ENCODE measurements at regions not wholly inside any gene's neighbourhood (a gene's known extent, or its start where the extent isn't known, plus 50 kb on each side); places are given as distances from the start of the nearest gene placed in this dataset.

GRCh38 chr20:24786111-24786495 is 163.0 kb upstream of the CST7 start:
- no peak overlapping the region for H2BK120ac ChIP-seq (ENCODE audit: low read depth, low read length)
- H3K56ac ChIP-seq (ENCODE audit: extremely low read depth, insufficient read depth, low read length): no peak overlapping the region
- in situ Hi-C loops (cut with MboI; ENCODE audit: low sequenced_read_pairs) (no loop called here), dilution Hi-C loops (cut with HindIII; ENCODE audit: low sequenced_read_pairs, unreplicated experiment) (no loop called here), intact Hi-C loops (cut with micrococcal nuclease) (no loop called here)
- no peak overlapping the region for H2AK9ac ChIP-seq (replicated peaks; ENCODE audit: low read depth, low read length, poor library complexity)
- no peak overlapping the region for H3K23ac ChIP-seq (ENCODE audit: low read depth, low read length)
- DNase-seq (no peak), ATAC-seq (ENCODE audit: low read depth) (no peak)
- no peak overlapping the region for H3K14ac ChIP-seq (replicated peaks; ENCODE audit: low read depth, low read length)
- H4K20me1 ChIP-seq (ENCODE audit: insufficient read depth, low read length): no peaks in the 10 kb centered on the region
- no peak overlapping the region for H2BK15ac ChIP-seq (ENCODE audit: low read depth, low read length)
- H3K9me3 ChIP-seq (ENCODE audit: control insufficient read depth, insufficient read depth, low read length): no peaks in the 10 kb centered on the region
- H3K79me1 ChIP-seq (ENCODE audit: low read depth in 1 of 2, low read length in 2 of 2): no peaks in the 10 kb centered on the region
- H3K36me3 ChIP-seq (ENCODE audit: control insufficient read depth, insufficient read depth, low read length): no peaks in the 10 kb centered on the region
- H3K4me2 ChIP-seq (ENCODE audit: low read depth, low read length): no peak overlapping the region
- no peak overlapping the region for H3K27ac ChIP-seq (ENCODE audit: insufficient read depth, low read length)
- H3K27me3 ChIP-seq (ENCODE audit: control insufficient read depth, insufficient read depth, low read length): peaks cover 18% of the 10 kb centered on the region
- H3K9me1 ChIP-seq (ENCODE audit: insufficient read depth, low read length): no peaks in the 10 kb centered on the region
- H4K91ac ChIP-seq (ENCODE audit: insufficient read depth, low read depth, low read length): no peak overlapping the region
- no peak overlapping the region for H4K8ac ChIP-seq (ENCODE audit: low read depth in 2 of 2, low read length in 2 of 2)
- CTCF ChIA-PET: no interaction called here
- H2AK5ac ChIP-seq (ENCODE audit: low read depth, low read length): no peak overlapping the region
- H2BK5ac ChIP-seq (ENCODE audit: low read depth, low read length, poor library complexity, severe bottlenecking): no peak overlapping the region
- no peak overlapping the region for H4K5ac ChIP-seq (ENCODE audit: low read depth, low read length)
- WGBS, 2 experiments (ENCODE audit: extremely low coverage in 2 of 2, insufficient read length in 1 of 2): 81% methylated on average over 6 of the region's 12 CpGs; no CpG with 5 or more reads in 1 of the 2 experiments
- POLR2A ChIA-PET (ENCODE audit: unreplicated experiment): no interaction called here
- no peak overlapping the region for H3K4me3 ChIP-seq (ENCODE audit: insufficient read depth, low read depth, low read length)
- H3K4me1 ChIP-seq (ENCODE audit: control insufficient read depth, insufficient read depth, low read length): no peaks in the 10 kb centered on the region
- no peak overlapping the region for H3K9ac ChIP-seq (ENCODE audit: low read depth, low read length)
- H3K4ac ChIP-seq (ENCODE audit: low read depth, low read length): no peak overlapping the region
- TF ChIP-seq CTCF (conservative IDR thresholded peaks at IDR 0.05; ENCODE audit: low read depth, low read length) (no peak), RAD21 (IDR thresholded peaks at IDR 0.05; ENCODE audit: low read length) (no peak), FOS (IDR thresholded peaks at IDR 0.05; ENCODE audit: low read depth, low read length) (no peak), CHD1 (IDR thresholded peaks at IDR 0.05; ENCODE audit: low read depth, low read length) (no peak), MXI1 (IDR thresholded peaks at IDR 0.05; ENCODE audit: borderline replicate concordance, low read depth, low read length) (no peak), NFE2L2 (IDR thresholded peaks at IDR 0.05; ENCODE audit: low read depth, low read length) (no peak), POLR2A (IDR thresholded peaks at IDR 0.05; ENCODE audit: low read depth, low read length) (no peak), USF2 (IDR thresholded peaks at IDR 0.05; ENCODE audit: low read depth, low read length) (no peak), RCOR1 (IDR thresholded peaks at IDR 0.05; ENCODE audit: insufficient replicate concordance, low read length) (no peak), BHLHE40 (IDR thresholded peaks at IDR 0.05; ENCODE audit: low read depth, low read length) (no peak), MAFK (IDR thresholded peaks at IDR 0.05; ENCODE audit: low read depth, low read length) (no peak), CEBPB (IDR thresholded peaks at IDR 0.05; ENCODE audit: low read depth, low read length) (no peak), ELK1 (IDR thresholded peaks at IDR 0.05; ENCODE audit: borderline replicate concordance, low read depth, low read length) (no peak), SMC3 (IDR thresholded peaks at IDR 0.05; ENCODE audit: low read depth, low read length) (no peak), MAZ (IDR thresholded peaks at IDR 0.05; ENCODE audit: borderline replicate concordance, low read depth, low read length) (no peak)
- H2AFZ ChIP-seq (replicated peaks; ENCODE audit: low read length, poor library complexity): no peak overlapping the region
- no peak overlapping the region for H3K18ac ChIP-seq (ENCODE audit: low read depth, low read length)
- BruUV-seq (replicated peaks): no TSS peak
- H2BK20ac ChIP-seq (ENCODE audit: low read depth, low read length): no peak overlapping the region
